HL-60 (cell line): ENCODE measurements at regions not wholly inside any gene's neighbourhood (a gene's known extent, or its start where the extent isn't known, plus 50 kb on each side); places are given as distances from the start of the nearest gene placed in this dataset.

ENCODE experiments used
- GABPA ChIP-seq: IDR thresholded peaks from 2 replicates; pipeline ENCODE4 v1.6.1; 2012; ENCODE audit warnings: low read depth
- POLR2AphosphoS5 ChIP-seq: IDR thresholded peaks from 2 replicates; pipeline ENCODE4 v1.6.1; 2012; ENCODE audit warnings: low read depth
- SPI1 ChIP-seq: IDR thresholded peaks from 2 replicates; pipeline ENCODE4 v1.6.1; 2012; ENCODE audit warnings: low read depth, mild to moderate bottlenecking, borderline replicate concordance
- TF ChIP-seq, protein P1 (sequence below): IDR thresholded peaks from one replicate; pipeline ENCODE4 v1.5.1; 2011; ENCODE audit warnings: low read length, control low read depth, inconsistent platforms; ENCODE audit not compliant: insufficient read depth
- TF ChIP-seq, protein P2 (sequence below): IDR thresholded peaks from 2 replicates; pipeline ENCODE4 v1.6.1; 2012; ENCODE audit warnings: low read depth; ENCODE audit not compliant: insufficient replicate concordance

DNA sequence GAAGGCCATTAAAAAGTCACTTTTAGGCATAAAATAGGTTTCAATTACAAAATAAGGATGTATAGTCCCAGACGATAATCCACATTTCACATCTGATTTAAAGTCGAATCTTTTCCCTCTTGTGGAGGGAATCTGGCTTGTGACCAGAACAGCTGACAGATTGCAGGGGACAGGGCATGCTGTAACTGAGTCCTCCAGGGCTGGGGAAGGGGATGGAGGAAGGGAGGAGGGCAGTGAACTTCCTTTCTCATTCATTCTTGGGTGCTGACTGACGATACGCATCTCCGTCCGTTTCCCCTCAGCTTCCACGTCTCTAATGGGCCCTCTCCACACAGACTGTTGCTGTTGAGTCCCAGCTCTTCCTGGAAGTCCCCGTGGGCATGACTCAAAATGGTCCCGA, 108.1 kb upstream of the CSF3R start:
- TF ChIP-seq, protein P1, sequence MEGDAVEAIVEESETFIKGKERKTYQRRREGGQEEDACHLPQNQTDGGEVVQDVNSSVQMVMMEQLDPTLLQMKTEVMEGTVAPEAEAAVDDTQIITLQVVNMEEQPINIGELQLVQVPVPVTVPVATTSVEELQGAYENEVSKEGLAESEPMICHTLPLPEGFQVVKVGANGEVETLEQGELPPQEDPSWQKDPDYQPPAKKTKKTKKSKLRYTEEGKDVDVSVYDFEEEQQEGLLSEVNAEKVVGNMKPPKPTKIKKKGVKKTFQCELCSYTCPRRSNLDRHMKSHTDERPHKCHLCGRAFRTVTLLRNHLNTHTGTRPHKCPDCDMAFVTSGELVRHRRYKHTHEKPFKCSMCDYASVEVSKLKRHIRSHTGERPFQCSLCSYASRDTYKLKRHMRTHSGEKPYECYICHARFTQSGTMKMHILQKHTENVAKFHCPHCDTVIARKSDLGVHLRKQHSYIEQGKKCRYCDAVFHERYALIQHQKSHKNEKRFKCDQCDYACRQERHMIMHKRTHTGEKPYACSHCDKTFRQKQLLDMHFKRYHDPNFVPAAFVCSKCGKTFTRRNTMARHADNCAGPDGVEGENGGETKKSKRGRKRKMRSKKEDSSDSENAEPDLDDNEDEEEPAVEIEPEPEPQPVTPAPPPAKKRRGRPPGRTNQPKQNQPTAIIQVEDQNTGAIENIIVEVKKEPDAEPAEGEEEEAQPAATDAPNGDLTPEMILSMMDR = no peak
- TF ChIP-seq, protein P2, sequence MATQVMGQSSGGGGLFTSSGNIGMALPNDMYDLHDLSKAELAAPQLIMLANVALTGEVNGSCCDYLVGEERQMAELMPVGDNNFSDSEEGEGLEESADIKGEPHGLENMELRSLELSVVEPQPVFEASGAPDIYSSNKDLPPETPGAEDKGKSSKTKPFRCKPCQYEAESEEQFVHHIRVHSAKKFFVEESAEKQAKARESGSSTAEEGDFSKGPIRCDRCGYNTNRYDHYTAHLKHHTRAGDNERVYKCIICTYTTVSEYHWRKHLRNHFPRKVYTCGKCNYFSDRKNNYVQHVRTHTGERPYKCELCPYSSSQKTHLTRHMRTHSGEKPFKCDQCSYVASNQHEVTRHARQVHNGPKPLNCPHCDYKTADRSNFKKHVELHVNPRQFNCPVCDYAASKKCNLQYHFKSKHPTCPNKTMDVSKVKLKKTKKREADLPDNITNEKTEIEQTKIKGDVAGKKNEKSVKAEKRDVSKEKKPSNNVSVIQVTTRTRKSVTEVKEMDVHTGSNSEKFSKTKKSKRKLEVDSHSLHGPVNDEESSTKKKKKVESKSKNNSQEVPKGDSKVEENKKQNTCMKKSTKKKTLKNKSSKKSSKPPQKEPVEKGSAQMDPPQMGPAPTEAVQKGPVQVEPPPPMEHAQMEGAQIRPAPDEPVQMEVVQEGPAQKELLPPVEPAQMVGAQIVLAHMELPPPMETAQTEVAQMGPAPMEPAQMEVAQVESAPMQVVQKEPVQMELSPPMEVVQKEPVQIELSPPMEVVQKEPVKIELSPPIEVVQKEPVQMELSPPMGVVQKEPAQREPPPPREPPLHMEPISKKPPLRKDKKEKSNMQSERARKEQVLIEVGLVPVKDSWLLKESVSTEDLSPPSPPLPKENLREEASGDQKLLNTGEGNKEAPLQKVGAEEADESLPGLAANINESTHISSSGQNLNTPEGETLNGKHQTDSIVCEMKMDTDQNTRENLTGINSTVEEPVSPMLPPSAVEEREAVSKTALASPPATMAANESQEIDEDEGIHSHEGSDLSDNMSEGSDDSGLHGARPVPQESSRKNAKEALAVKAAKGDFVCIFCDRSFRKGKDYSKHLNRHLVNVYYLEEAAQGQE = no peak
- TF ChIP-seq POLR2AphosphoS5 (no peak), GABPA (no peak), SPI1 (no peak)
